GM19035 (cell line): ENCODE measurements at regions not wholly inside any gene's neighbourhood (a gene's known extent, or its start where the extent isn't known, plus 50 kb on each side); places are given as distances from the start of the nearest gene placed in this dataset.
"Not testable (repeated sequence)": the region's sequence is repeated elsewhere in the genome, so short reads cannot be mapped to it uniquely, and the experiment has no call there.

ENCODE experiments used
- ATAC-seq: cut with Tn5 transposase; IDR thresholded peaks from one replicate; pipeline ENCODE4 v1.9.1; 2021; ENCODE audit not compliant: unreplicated experiment

- no peak for ATAC-seq
Measured at GRCh38 chr10:36500266-36500665, 625.1 kb upstream of the ANKRD30A start.

DNA sequence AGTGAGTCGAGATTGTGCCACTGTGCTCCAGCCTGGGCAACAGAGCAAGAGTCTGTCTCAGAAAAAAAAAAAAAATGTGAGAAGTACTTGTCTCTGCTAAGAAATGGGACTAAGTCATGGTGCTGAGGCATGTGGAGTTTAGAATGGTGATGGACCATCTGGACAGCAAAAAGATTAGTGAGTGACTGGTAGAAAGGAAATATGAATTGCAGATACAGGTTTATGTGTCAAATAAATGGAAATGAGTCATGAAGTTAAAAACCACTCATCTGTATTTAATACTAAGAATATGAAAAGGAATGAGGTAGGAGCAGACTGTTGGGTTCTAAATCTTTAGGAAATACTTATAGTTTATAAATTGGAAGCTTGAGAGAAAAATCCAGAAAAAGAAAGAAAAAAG, 625.7 kb upstream of the ANKRD30A start:
- no peak for ATAC-seq

- no peak for ATAC-seq
Measured at GRCh38 chr10:36496758-36497157, 628.6 kb upstream of the ANKRD30A start.

DNA sequence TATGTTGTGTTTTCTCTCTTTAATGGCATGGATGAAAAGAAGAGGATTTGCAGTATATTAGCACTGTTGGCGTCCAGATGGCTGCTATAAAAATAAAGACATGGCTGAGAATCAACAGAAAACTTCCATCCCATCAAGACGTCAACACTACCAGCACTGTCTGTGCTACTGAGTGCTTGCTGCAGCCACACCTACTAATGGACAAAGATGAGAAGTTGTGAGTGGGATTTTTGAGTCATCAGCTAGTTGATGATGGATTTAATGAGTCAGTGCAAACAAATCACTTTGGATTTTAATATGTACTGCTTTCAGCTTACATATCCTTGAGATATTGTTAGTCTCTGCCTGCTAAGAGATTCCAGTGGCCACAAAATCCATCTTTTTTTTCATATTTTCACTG, 631.0 kb upstream of the ANKRD30A start:
- no peak for ATAC-seq

DNA sequence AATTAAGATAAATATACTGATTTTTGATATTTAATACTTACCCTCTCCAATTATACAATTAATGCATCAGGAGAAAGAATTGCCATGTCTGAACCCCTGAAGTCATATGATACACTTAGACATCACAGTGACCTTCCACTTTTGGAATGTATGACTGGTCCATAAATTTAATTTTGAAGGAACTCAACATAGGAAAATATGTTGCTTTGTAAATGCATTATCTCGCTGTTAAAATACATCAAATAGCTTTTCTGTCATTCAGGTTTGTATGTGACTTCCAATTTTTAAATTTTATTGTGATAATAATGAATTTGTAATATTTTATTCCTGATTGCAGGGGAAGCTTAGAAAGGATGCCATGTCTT, 631.9 kb upstream of the ANKRD30A start:
- no peak for ATAC-seq

- no peak for ATAC-seq
Measured at GRCh38 chr10:36492590-36493515, 632.5 kb upstream of the ANKRD30A start.

DNA sequence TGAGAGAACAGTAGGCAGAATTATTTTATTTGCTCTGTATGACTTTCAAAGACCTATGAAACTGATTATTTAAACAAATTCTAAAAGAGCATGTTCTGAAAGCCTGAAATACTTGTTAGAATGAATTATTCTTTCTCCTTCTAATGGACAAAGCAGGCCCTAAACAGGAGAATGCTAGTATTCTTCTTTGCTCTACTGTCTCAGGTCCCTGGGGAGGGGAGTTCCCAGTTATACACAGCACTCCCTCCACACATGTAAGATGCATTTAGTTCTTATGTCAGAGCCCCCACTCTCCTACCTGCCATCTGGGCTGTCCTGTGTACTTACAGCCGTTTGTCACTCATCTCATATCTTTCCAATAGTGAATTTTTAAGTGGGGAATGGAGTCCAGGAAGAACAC, 633.5 kb upstream of the ANKRD30A start:
- no peak for ATAC-seq

DNA sequence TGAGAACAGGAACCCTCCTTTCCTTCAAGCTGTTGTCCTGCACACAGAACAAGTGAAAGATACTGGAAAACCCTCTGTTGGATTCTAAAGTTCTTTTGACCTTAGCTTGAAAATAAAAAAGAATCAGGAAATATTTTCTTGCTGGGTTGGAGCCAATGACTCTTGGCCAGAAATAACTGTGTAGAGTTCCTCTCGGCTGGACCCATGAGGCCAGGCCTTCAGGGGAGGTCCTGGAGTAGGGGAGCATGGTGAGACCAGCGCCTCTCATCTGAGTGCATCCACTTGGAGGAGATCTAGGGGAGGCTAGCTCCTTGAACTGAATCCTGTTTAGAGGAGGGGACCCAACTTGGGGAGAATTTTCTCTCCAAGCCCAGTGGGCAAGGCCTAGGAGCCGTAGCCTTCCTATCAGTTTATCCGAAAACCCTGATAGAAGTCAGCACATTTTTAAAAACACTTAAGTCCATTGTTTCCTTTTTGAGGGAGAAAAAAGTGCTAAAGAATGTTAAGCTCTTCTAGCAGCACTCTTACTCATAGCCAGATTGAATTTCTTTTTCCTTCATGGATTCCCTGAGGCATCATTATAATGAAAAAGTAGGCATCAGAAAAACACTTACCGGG, 635.7 kb upstream of the ANKRD30A start:
- ATAC-seq, result no peak

- ATAC-seq, result no peak
Measured at GRCh38 chr10:36489181-36489580, 636.2 kb upstream of the ANKRD30A start.

DNA sequence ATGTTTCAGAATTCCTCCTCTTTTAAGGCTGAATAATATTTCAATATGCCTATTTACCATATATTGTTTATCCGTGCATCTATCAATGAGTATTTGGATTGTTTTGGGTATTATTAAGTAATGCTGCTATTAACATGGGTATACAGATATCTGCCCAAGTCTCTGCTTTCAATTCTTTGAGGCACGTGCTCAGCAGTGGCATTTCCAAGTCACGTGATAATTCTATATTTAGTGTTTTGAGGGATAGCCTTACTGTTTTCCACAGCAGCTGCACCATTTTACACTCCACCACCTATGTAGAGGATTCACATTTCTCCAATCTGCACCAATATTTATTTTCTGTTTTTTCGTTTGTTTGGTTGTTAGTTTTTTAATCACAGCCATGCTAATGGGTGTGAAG, 636.8 kb upstream of the ANKRD30A start:
- ATAC-seq, result no peak

GRCh38 chr10:36479073-36479472, 646.3 kb upstream of the ANKRD30A start:
- ATAC-seq, result no peak

DNA sequence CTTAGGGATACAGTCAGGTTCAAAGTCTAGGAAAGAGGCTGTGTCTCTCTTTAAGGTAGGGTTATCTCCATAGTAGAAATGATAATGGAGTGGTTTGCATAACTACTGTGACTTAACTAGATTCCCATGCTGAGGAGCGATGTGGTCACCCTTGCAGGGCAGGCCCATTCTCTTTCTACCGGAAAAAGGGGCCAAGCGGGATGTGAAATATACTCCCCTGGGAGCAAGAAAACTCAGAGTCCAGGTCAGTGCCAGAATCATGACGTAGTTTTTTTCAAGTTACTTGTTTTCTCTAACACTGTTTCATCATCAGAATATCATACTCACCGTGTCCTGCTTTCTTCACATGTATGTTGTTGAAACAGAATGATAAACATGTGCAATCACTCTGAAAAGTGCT, 649.0 kb upstream of the ANKRD30A start:
- no peak for ATAC-seq

- ATAC-seq, result no peak
Measured at GRCh38 chr10:36475746-36476145, 649.7 kb upstream of the ANKRD30A start.

GRCh38 chr10:36474456-36474855, 650.9 kb upstream of the ANKRD30A start:
- ATAC-seq, result no peak

DNA sequence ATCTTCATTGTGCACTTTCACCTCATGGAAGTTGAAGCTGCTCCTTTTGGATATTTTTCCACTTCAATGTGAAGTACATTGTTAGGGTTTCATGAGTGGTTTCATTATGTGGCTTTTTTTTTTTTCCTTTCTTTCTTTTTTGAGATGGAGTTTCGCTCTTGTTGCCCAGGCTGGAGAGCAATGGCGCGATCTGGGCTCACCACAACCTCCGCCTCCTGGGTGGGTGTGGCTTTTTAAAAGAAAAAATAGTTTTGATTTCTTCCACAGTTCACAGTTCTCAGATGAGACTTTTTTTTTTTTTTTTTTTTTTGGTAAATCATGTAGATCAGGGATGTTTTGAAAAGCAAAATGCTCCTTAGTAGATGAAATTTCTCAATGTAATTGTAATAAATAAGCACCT, 652.3 kb upstream of the ANKRD30A start:
- no peak for ATAC-seq

GRCh38 chr10:36469585-36469984, 655.8 kb upstream of the ANKRD30A start:
- ATAC-seq, result no peak

DNA sequence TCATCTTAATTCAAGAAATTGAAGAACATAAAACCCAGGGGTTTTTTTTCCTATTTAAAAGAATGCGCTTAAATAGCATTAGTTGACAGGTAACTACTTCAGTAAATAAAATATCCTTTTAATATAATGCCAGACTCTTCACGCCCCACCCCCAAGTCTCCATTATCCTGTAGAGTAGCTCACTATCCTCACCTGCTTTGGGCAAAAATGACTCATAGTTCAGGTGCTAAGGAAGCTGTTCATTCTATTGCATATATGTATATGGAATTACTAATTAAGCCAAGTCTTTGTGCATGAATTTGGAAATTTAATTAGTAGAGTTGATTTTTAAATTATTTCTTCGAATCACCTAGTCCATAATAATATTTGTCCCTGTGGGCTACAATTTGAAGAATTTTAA, 656.8 kb upstream of the ANKRD30A start:
- ATAC-seq, result no peak

DNA sequence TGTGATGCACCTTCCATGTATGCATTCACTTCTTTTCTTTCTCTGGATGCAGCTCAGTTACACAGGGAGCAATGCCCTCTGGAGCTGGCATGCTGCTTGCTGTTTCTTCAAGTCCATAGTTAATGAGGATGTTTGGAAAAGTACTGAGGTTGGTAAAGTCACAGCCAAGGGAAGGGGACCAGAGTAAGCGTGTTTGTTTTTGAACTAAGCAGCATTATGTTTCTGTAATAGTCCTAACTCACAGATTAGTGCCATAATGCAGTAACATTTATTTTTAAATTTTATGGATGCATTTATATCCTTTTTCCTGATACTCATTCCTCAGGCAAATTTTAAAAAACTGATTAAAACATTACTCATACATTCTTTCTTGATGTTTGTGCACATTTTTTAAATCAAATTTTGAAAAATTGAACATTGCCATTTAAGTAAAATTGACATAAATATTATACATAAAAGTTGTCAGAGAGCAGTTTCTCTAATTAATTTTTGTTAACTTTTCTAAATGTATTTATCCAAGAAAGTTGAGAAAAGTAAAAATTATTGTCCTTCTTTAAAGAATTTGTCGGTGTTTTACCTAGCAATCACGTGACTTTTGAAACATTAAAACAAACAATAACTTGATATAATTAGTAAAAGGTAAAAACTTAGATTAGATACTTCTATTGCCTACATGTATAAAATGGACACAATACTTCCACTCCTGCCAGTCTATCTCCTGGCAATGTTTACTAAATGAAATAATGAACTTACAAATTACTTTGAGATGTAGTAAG, 659.6 kb upstream of the ANKRD30A start:
- ATAC-seq, result no peak

- no peak for ATAC-seq
Measured at GRCh38 chr10:36464291-36464690, 661.1 kb upstream of the ANKRD30A start.

- no peak for ATAC-seq
Measured at GRCh38 chr10:36463390-36463789, 662.0 kb upstream of the ANKRD30A start.

DNA sequence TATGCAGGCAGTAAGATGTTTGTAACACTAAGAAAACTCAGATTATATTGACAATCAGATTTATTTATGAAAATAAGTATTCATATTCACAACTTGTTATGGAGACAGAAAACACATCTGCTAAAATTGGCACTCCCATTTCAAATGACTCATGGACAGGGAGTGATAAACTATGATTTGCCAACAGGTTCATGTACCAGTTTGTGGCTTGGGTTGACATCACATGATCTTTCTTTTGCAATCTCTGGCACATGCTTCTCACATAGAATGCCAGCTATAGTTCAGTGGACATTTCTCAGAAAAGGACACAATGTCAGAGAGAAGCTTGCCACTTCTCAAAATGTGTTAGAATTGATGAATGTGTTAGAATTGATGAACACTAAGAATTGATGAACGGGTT, 663.2 kb upstream of the ANKRD30A start:
- no peak for ATAC-seq

GRCh38 chr10:36458437-36458836, 667.0 kb upstream of the ANKRD30A start:
- ATAC-seq, result not testable (repeated sequence)
